ENCODE measurements at regions not wholly inside any gene's neighbourhood (a gene's known extent, or its start where the extent isn't known, plus 50 kb on each side); places are given as distances from the start of the nearest gene placed in this dataset.

- TF ChIP-seq CTCF (IDR thresholded peaks at IDR 0.05; ENCODE audit: insufficient read depth, low read length) (no peak), SPI1 (IDR thresholded peaks at IDR 0.05; ENCODE audit: borderline replicate concordance, low read depth) (no peak), GABPA (IDR thresholded peaks at IDR 0.05; ENCODE audit: low read depth) (no peak)
These were observed 381.0 kb upstream of the RPS23 start for GRCh38 chr5:82659115-82659514.

All from HL-60 (cell line).